Fibroblast of lung (primary cell): ENCODE measurements at regions not wholly inside any gene's neighbourhood (a gene's known extent, or its start where the extent isn't known, plus 50 kb on each side); places are given as distances from the start of the nearest gene placed in this dataset.

Experiments
- EZH2 ChIP-seq: IDR thresholded peaks from 2 replicates; pipeline ENCODE4 v1.5.1; 2012; ENCODE audit warnings: low read length, control low read depth, mild to moderate bottlenecking; ENCODE audit errors: missing control alignments
- TF ChIP-seq, protein P1 (sequence below), 2 donors: IDR thresholded peaks in 1 of 2; conservative IDR thresholded peaks in 1 of 2; 1 replicate in 1 of 2; 2 replicates in 1 of 2; pipeline ENCODE4 v1.5.1; 2011 to 2012; ENCODE audit warnings: low read length in 2 of 2, control low read depth in 1 of 2, inconsistent platforms in 1 of 2, low read depth in 1 of 2, mild to moderate bottlenecking in 1 of 2

- TF ChIP-seq, protein P1, sequence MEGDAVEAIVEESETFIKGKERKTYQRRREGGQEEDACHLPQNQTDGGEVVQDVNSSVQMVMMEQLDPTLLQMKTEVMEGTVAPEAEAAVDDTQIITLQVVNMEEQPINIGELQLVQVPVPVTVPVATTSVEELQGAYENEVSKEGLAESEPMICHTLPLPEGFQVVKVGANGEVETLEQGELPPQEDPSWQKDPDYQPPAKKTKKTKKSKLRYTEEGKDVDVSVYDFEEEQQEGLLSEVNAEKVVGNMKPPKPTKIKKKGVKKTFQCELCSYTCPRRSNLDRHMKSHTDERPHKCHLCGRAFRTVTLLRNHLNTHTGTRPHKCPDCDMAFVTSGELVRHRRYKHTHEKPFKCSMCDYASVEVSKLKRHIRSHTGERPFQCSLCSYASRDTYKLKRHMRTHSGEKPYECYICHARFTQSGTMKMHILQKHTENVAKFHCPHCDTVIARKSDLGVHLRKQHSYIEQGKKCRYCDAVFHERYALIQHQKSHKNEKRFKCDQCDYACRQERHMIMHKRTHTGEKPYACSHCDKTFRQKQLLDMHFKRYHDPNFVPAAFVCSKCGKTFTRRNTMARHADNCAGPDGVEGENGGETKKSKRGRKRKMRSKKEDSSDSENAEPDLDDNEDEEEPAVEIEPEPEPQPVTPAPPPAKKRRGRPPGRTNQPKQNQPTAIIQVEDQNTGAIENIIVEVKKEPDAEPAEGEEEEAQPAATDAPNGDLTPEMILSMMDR (conservative IDR thresholded peaks at IDR 0.05 in 1 of 2, IDR thresholded peaks at IDR 0.05 in 1 of 2; ENCODE audit: low read depth in 1 of 2, low read length in 2 of 2) = no peak
- TF ChIP-seq EZH2 = no peak
These were observed 188.0 kb upstream of the S100G start for GRCh38 chrX:16461968-16462367.
